ENCODE measurements at regions not wholly inside any gene's neighbourhood (a gene's known extent, or its start where the extent isn't known, plus 50 kb on each side); places are given as distances from the start of the nearest gene placed in this dataset.

- intact Hi-C loops (cut with micrococcal nuclease; ENCODE audit: unreplicated experiment), result no loop called here
- BruUV-seq (replicated peaks), result no TSS peak
- H3K4me1 Mint-ChIP-seq (ENCODE audit: low read depth, unreplicated experiment), result no peaks in the 10 kb centered on the region
- no peaks in the 10 kb centered on the region for H3K27me3 ChIP-seq (replicated peaks; ENCODE audit: control insufficient read depth, insufficient read depth, low read length)
- H3K4me3 ChIP-seq (ENCODE audit: low read depth, low read length), result no peak overlapping the region
- DNase-seq, result no peak
- H3K4me3 Mint-ChIP-seq (ENCODE audit: unreplicated experiment), result no peak overlapping the region
- no peaks in the 10 kb centered on the region for H3K9me3 Mint-ChIP-seq (ENCODE audit: unreplicated experiment)
- H3K9me3 ChIP-seq, result no peaks in the 10 kb centered on the region
- POLR2A ChIA-PET, result no interaction called here
- no peaks in the 10 kb centered on the region for H3K36me3 Mint-ChIP-seq (ENCODE audit: insufficient read depth, unreplicated experiment)
- H3K27ac Mint-ChIP-seq (ENCODE audit: unreplicated experiment), result no peak overlapping the region
- TF ChIP-seq CTCF (IDR thresholded peaks at IDR 0.05; ENCODE audit: insufficient read depth in 1 of 2, low read depth in 1 of 2, low read length in 1 of 2, severe bottlenecking in 1 of 2, unreplicated experiment in 1 of 2), result no peak
- CTCF ChIA-PET, result no interaction called here
- no peaks in the 10 kb centered on the region for H3K36me3 ChIP-seq (ENCODE audit: control insufficient read depth, insufficient read depth, low read length)
- peaks cover 6% of the 10 kb centered on the region for H3K27me3 Mint-ChIP-seq (ENCODE audit: insufficient read depth, unreplicated experiment)
- no peaks in the 10 kb centered on the region for H3K4me1 ChIP-seq
These were observed 98.0 kb upstream of the DEPDC1 start for GRCh38 chr1:68594851-68595250.

GRCh38 chr1:68600049-68600661 lies 103.3 kb upstream of the DEPDC1 start:
- intact Hi-C loops (cut with micrococcal nuclease; ENCODE audit: unreplicated experiment), result no loop called here
- Mint-ChIP-seq H3K36me3 (ENCODE audit: insufficient read depth, unreplicated experiment) (no peaks in the 10 kb centered on the region), H3K4me1 (ENCODE audit: low read depth, unreplicated experiment) (no peaks in the 10 kb centered on the region), H3K4me3 (ENCODE audit: unreplicated experiment) (no peak overlapping the region), H3K9me3 (ENCODE audit: unreplicated experiment) (no peaks in the 10 kb centered on the region), H3K27me3 (ENCODE audit: insufficient read depth, unreplicated experiment) (peaks cover 4% of the 10 kb centered on the region), H3K27ac (ENCODE audit: unreplicated experiment) (no peak overlapping the region)
- ChIA-PET POLR2A (no interaction called here), CTCF (no interaction called here)
- H3K27me3 ChIP-seq (replicated peaks; ENCODE audit: control insufficient read depth, insufficient read depth, low read length), result no peaks in the 10 kb centered on the region
- no peak for TF ChIP-seq CTCF (IDR thresholded peaks at IDR 0.05; ENCODE audit: insufficient read depth in 1 of 2, low read depth in 1 of 2, low read length in 1 of 2, severe bottlenecking in 1 of 2, unreplicated experiment in 1 of 2)
- H3K36me3 ChIP-seq (ENCODE audit: control insufficient read depth, insufficient read depth, low read length), result no peaks in the 10 kb centered on the region
- no peak overlapping the region for H3K4me3 ChIP-seq (ENCODE audit: low read depth, low read length)
- H3K9me3 ChIP-seq, result no peaks in the 10 kb centered on the region
- peak in 1 of 2 experiments; percentile 3 for DNase-seq
- BruUV-seq (replicated peaks), result no TSS peak
- H3K4me1 ChIP-seq, result no peaks in the 10 kb centered on the region

- Mint-ChIP-seq H3K4me1 (ENCODE audit: low read depth, unreplicated experiment) (no peaks in the 10 kb centered on the region), H3K9me3 (ENCODE audit: unreplicated experiment) (peaks cover 9% of the 10 kb centered on the region), H3K4me3 (ENCODE audit: unreplicated experiment) (no peak overlapping the region), H3K36me3 (ENCODE audit: insufficient read depth, unreplicated experiment) (no peaks in the 10 kb centered on the region), H3K27me3 (ENCODE audit: insufficient read depth, unreplicated experiment) (no peaks in the 10 kb centered on the region), H3K27ac (ENCODE audit: unreplicated experiment) (no peak overlapping the region)
- Histone ChIP-seq H3K27me3 (replicated peaks; ENCODE audit: control insufficient read depth, insufficient read depth, low read length) (no peaks in the 10 kb centered on the region), H3K36me3 (ENCODE audit: control insufficient read depth, insufficient read depth, low read length) (no peaks in the 10 kb centered on the region), H3K9me3 (no peaks in the 10 kb centered on the region), H3K4me1 (no peaks in the 10 kb centered on the region), H3K4me3 (ENCODE audit: low read depth, low read length) (no peak overlapping the region)
- POLR2A ChIA-PET, result no interaction called here
- no peak for DNase-seq
- intact Hi-C loops (cut with micrococcal nuclease; ENCODE audit: unreplicated experiment), result no loop called here
- CTCF ChIA-PET, result no interaction called here
- BruUV-seq (replicated peaks), result no TSS peak
- TF ChIP-seq CTCF (IDR thresholded peaks at IDR 0.05; ENCODE audit: insufficient read depth in 1 of 2, low read depth in 1 of 2, low read length in 1 of 2, severe bottlenecking in 1 of 2, unreplicated experiment in 1 of 2), result no peak
These were observed 111.4 kb upstream of the DEPDC1 start for GRCh38 chr1:68608289-68608688.
